CD4-positive, alpha-beta T cell treated with Interleukin-6 at 100 ng/mL for 8 hours (primary cell): ENCODE measurements at regions not wholly inside any gene's neighbourhood (a gene's known extent, or its start where the extent isn't known, plus 50 kb on each side); places are given as distances from the start of the nearest gene placed in this dataset.
"Not testable (repeated sequence)": the region's sequence is repeated elsewhere in the genome, so short reads cannot be mapped to it uniquely, and the experiment has no call there.

Experiments used
- DNase-seq: peaks from one replicate; pipeline ENCODE4 v3.0.0-alpha.2; 2020; ENCODE audit warnings: mixed read lengths, low spot score

DNA sequence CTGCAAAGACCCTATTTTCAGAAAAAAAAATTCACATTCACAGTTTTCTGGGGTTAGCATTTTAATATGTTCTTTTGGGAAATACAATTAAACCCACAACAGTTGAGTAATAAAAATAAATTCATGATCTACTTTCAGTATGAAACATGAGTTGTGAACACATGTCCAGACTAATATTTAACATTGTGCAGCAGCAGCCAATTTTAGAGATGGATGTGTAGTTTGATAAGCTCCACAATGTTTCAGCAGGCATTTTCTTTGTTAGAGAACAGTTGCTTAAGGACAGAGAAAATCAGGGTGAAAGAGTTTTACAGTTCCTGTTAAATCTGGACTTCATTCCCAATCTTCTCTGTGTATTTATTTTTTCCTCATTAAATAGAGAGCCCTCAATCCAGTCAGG, 519.5 kb downstream of the PIK3C3 start:
- no peak for DNase-seq

DNA sequence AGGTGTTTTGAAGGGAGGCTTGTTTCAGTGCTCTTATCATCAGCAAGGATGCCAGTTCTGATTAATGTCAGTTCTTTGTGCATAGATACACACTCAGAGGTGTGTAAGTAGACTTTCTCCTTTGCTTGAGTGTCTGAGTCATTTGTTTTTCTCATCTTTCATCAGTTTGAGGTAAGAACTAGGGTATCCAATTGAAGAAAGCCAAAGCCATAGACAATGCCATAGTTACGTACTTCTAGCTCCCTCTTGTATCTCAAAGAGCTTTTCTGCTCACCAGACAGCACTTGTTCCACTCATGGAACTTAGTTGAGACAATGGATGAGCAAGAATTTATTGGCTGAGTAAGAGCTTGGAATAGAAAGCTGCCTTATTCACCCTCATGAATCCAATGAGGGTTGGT, 520.1 kb downstream of the PIK3C3 start:
- no peak for DNase-seq

DNA sequence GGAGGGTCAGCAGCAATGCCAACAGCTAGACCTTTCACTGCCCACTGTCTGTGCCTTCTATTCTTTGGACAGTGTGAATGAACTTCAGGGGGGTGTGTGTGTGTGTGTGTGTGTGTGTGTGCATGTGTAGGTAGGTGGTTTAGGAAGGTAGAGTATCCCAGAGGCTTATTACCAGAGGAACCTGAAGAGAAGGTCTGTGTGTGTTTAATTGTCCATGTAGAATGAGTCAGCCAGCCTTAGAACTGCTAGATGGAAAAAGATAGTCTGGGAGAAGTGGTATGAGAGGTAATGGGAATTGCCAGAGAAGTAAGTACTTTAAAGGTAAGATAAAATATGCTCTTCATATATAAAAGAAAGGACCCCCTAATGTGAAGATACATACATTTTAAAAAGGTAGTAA, 522.2 kb downstream of the PIK3C3 start:
- DNase-seq, result no peak

DNA sequence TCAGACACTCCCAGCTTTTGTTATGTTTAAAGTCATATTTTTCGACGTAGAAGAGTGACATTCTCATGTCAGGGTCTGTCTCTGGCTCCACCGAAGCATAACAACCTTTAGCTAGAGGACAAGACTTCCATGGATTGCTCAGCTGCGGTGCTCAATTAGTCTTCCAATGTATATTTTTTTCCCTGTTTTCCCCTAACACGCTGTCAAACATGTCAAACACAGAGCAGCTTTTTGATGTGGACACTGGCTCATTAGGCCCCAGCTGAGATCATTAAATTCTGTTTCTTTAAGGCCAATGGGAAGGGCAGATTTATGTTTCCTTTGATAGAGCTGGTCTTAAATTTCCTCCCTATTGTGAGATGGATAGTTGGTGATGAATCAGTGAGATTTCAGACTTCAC, 525.4 kb downstream of the PIK3C3 start:
- no peak for DNase-seq

DNA sequence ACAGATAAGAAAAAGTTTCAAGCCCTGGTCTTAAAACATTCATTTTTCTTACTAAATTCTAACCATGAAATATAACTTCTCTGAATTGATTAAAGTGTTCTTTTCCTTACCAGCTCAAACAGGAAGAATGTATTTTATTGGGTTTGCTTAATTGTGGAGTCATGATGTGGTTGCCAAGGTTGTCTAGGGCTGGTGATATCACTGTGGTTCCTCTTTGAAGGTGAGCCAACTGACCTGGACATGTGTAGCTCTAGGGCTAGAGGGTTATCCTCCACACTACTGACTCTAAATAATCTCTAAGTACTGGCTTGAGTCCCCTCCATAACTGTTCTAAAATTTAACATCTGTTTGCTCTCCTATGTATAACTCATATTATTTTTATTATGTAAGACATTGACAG, 529.6 kb downstream of the PIK3C3 start:
- no peak for DNase-seq

DNA sequence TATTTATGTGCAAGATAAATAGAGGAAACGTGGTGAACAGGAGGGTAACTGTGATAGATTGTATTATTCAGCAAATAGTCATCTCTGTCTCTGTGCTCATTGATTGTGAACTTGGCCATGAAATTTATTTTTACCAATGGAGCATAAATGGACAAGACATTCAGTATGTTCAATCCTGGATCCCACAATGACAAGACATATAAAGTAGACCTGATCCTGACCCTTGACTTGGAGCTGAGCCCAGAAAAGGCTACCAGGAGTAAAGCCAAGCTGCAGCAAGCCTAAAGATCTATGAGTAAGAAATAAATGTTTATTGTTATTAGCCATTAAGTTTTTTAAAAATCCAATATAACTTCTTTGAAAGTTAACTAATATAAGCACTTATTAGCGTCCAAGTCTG, 531.2 kb downstream of the PIK3C3 start:
- DNase-seq, result no peak

DNA sequence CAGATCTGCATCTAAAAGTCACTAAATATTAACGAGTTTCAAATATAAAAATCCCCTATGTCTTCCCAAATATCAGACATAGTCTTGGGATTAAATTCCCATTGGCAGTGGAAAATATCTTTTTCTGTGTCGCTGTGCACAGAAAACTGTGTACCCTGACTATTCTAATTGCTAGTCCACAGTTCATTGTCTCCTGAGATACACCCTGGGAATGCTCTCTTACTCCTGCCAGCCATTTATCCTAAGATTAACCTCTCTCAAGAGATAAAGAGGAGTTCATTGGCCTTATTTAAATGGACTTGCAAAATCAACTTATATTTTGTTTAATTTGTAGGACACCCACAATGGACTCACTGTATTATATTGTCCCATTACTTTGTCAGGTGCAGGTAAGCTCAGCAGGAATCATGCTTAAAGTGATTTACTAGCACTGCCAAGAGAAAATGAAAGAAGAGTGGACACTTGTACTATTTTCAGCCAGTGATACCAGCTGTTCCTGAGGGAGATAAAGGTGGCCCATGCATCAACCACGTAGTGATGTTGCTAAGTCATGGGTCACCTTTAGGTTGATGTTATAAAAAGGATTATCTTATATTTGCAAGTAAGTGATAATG, 553.8 kb downstream of the PIK3C3 start:
- no peak for DNase-seq

DNA sequence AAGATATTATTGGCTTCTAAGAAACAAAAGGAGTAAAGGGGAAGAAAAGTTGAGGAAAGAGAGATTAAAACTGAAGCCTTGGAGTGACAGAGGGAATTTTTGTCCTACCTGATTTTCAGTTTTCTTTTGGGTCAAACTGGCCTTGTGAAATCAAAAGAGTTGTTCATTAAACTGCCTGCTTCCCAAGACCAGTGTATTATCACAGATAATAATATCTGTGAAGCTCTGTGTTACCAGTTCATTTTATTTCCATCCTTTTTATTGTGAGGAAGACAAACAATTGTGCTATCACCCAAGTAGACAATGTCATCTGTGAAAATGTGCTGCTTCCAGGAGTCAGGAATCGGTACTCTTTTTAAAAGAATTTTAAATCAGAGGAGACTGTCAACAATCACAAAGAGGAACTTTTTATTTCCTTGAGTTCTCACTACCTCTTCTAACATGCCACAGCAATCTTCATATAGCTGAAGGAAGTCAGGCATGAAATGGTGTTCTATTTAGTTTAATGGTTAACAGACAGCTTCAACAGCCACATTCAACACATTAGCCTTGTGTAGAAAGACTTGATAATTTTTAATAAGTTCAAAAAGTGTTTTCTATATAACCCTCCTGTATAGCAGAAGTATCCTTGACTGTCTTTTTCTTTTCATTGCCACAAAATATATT, 554.8 kb downstream of the PIK3C3 start:
- DNase-seq, result no peak

DNA sequence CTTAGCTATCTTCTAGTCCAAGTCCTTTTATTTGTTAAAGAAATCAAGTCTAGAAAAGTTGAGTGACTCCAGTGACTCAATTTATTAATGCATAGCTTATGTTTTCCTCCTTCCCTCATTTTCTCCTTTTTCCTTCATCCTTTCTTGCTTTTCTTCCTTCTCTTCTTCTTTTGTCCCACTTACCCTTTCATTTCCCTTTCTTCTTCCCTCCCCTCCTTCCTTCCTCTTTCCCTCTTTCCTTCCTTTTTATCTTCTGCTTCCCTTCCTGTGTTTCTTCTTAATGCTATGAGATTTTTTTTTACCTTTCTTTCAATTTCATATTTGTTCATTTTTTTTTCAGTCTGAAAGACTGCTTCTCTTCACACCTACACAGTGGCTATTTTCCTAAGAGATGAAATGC, 555.5 kb downstream of the PIK3C3 start:
- no peak for DNase-seq

DNA sequence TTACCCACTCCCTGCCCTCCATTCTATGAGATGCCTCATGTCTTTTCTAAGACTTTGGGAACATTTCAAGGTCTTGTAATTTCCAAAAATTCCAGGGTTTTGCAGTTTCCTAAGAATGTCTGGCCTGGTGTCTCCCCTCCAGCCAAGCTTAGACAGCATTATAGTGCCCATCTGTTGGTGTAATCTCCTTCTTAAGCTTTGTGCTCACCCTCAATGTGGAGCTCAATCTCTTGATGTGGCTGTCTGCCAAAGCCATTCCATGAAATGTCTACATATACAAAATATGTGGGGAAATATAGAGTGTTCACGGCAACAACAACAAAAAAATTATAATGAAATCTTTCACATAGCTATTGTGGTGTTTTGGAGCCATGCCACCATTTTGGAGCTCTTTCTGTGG, 558.4 kb downstream of the PIK3C3 start:
- DNase-seq, result no peak

DNA sequence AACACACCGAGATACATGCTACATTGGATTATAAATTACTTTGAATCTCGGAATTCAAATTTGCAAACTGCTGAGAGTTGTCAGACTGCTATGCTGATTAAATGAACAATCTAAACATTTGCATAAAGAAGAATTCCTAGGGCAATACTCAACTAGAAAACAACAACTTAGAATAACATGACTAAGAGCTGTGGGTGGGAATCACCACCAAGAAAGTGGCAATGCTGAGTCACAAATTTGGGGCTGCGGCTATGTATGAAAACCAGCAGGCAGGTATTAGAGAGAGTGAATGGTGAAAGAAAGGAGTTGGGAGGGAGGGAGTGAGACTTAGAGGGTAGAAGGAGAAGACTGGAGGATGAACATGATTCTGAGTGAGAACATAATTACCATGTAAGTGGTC, 559.5 kb downstream of the PIK3C3 start:
- no peak for DNase-seq

DNA sequence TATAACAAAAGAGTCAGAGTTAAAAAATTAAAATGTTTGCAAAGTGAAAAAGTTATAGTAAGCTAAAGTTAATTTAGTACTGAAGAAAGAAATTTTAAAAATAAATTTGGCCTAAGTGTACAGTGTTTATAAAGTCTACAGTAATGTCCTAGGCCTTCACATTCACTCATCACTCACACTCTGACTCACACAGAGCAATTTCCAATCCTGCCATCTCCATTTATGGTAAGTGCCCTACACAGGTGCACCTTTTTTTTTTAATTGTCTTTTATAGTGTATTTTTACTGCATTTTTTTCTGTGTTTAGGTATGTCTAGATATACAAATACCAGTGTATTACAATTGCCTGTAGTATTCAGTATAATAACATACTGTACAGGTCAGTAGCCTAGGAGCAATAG, 562.9 kb downstream of the PIK3C3 start:
- no peak for DNase-seq

DNA sequence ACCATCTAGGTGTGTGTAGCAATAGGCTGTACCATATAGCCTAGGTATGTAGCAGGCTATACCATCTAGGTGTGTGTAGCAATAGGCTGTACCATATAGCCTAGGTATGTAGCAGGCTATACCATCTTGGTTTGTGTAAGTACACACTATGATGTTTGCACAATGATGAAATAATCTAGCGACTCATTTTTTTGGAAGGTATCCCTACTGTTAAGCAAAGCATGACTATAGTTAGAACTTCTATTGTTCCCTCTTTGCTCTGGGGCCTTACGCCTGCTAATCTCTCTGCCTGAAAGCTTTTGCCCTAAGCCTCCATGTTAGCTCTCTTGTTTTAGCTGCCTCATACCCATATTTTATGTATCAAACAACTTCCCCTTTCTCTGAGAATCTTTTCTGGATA, 563.3 kb downstream of the PIK3C3 start:
- not testable (repeated sequence) for DNase-seq

DNA sequence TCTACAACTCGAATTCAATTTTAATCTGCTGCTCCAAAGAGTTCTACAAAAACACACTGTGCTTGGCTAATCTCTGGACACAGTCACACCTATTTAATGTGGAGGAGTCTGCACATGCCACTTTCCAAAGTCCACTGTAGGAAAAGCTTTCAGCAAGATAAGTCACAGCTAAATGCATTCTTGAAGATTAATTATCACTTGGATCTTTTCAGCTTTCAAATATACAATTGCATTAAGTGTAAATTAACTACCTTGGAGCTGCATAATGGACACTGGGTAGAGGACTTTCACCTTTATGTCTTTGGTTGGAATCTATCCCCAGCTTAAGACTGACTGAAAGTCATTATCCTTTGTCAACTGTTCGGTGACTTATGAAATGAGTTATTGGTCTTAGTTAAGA, 565.1 kb downstream of the PIK3C3 start:
- DNase-seq, result no peak

DNA sequence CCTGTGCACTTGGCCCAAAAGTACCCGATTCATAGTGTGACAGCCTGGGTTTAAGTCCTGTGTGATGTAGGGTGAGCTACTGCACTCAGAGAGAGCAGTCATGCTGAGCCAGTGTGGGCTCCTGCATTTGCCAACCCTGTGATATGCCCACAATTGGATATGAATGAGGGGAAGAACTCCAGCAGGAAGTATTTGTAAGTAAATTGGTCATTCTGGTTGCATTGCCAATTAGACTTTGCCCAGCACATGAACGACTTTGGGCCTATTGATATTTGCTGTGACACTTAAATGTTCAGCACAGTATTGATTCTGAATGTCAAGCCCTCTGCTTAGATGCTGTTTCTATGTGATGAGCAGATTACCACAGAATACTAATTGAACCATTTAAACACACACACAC, 570.9 kb downstream of the PIK3C3 start:
- no peak for DNase-seq

DNA sequence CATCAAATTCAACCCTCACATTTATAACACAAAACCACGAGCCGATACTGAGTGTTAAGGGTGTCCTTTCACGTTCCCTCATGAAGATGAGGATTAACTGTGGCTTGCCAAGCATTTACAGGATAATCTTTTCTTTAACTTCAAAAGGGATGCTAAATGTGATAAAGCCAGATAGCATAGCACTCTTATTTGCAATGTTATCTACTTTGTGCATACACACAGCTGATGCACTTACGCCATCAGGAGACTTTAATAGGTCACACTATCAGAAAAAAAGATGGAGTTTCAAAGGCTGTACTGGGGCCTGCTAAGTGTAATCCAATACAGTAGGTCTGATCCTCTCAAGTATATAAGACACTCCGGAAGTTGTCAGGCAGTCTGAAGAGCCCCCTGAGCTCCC, 572.7 kb downstream of the PIK3C3 start:
- no peak for DNase-seq

DNA sequence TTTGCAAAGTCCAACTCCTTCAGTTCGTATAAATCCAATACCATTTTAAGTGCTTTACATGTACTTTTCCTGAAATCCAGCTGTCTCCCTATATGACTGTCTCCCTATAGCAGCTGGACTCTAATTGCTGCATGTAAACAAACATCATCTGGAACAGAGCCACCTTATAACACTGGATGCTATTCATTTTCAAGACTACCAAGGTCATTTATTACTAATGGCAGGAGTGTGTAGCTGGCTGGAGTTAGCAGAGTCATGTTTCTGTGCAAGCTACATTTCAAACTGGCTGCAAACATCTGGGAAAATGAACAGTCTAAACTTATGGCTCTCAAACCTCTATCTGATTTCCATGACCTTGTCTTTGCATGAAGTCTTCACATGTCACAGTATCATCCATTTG, 575.2 kb downstream of the PIK3C3 start:
- DNase-seq, result no peak

DNA sequence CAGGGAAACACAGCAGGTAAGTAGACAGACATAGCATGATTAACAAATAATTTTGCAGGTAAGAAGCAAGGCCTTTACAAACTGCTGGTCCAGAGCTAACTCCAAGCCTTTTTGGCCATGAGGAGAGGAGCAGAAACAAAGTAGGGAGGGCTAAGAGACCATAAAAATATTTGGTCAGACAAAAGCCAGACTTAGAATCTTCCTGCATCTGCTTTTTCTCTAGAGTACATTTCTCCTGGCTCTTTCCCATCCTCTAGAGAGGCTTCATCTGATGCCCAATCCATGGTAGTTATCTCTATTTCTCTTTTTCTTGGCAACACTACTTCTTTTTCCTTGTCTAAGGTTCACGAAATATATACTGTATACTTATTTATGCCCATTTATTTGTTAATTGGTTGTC, 577.1 kb downstream of the PIK3C3 start:
- DNase-seq, result no peak

DNA sequence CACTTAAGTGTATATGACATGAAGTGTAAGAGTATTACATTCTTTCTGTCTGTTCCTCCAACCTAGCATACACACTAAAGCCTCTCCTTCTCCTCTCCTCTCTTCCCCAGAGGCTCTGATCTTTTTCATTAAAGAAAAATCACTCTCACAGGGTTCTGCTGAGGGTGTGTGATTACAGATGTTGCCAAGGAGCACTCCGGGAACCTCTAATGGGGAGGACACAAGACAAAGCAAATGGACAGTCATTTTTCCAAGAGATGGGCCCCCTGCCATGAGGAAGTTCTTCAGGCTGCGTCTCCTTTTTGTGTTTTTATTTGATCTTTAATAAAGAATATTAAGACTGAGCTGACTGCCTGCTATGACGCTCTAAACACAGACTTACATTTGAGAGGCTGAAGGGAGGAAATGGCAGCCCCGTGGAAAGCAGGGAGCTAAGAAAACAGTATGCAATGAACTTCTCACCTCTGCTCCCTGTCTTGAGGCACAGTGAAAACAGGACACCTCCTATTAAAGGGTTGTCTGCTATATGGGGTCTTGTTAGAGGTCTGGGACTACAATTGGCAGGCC, 578.1 kb downstream of the PIK3C3 start:
- DNase-seq, result no peak

DNA sequence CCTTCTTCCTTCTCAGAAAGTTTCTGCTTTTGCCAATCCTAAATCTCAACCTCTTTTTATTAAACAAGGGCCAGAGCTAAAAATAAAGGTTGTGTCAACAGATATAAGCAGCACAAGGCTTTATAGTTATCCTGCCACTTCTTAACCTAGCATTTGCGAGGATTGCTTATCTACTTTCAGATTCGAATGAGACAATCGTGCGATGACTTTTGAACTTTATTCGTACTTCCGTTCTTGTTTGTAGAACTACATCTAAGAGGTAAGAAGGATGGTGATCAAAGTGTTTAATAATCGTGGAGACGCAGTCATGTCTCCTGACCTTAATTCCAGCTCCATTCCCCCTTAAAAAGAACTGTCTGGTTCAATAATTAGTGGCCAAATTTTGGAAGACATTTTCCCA, 578.6 kb downstream of the PIK3C3 start:
- DNase-seq, result no peak

DNA sequence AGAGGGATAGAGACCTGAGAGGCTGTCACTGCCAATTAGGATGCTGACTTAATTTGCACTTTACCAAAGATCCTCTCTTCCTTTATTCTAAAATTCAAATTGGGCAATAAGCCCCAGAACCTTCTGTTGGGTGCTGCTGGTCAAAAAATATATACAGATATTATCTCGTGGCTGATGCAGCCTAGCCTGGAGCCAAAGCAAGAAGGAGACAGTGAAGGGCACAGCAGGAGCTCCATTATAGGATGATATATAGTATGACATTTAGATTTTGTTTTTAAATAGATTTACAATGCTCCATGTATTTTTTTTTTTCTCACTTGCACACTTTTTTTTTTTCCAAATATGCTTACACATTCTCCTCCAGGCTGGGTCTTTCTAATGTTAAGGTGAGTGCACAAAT, 579.3 kb downstream of the PIK3C3 start:
- no peak for DNase-seq

DNA sequence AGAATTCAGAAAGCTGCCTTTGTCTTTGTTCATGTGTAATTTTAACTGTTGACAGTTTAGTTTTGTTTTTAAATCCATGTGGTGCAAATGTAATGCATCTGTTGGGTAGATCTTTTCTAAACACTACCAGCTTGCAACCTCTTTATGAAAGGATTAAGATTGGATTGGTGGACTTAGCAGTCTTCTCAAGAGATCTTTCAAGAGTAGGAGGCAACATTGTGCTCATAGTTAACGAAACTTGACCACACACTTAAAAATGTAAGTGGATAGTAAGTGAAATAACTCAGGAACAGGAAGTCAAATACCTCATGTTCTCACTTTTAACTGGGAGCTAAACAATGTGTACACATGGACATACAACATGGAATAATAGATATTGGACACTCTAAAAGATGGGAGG, 579.0 kb downstream of the RIT2 start:
- DNase-seq, result no peak

DNA sequence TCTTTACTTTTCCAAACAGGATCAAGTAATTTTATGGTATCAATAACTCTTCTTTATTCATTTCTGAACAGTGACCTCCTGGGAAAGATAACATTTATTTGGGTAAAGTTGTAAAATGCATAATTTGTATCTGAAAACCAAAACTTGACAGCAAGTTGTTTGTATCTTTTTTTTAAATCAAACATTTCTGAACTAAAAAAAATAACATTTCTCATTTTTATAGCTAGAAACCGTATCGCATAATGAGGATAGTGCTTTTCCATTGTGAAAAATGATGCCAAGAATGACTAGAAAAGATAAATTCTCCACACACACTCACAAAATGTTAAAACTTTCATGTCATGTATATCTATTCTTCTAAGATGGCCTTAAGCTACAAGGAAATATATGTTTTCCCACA, 578.2 kb downstream of the RIT2 start:
- no peak for DNase-seq

DNA sequence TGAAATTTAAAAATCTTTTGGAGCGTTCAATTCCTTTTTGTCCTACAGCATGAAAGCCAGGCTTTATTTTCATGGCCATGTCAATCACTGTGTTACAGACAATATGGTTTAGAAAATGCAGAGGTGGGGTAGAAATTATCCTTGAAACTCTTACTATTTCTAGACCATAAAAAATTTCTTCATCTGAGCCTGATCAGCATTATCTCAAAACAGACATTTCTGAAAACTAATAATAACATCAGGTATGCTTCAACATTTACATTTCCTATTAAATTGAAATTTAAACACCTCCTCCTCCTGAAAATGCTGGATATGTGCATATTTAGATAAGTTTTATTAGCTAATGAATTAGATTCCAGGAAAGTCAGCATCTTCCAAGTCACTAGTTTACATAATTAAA, 570.6 kb downstream of the RIT2 start:
- DNase-seq, result no peak
